ENCODE measurements at regions not wholly inside any gene's neighbourhood (a gene's known extent, or its start where the extent isn't known, plus 50 kb on each side); places are given as distances from the start of the nearest gene placed in this dataset.

GRCh38 chr3:176275113-176275512 is 922.2 kb downstream of the TBL1XR1 start:
- TF ChIP-seq POLR2A (IDR thresholded peaks at IDR 0.05) (no peak), CTCF (IDR thresholded peaks at IDR 0.05) (no peak)

GRCh38 chr3:176274161-176274560 is 923.1 kb downstream of the TBL1XR1 start:
- TF ChIP-seq POLR2A (IDR thresholded peaks at IDR 0.05) = no peak
- TF ChIP-seq CTCF (IDR thresholded peaks at IDR 0.05) = no peak
- intact Hi-C loops (cut with DNase I) = no loop called here
- 63 to 72% (median 67%) methylated on average over 5 of the region's 5 CpGs for WGBS, 4 donors
- Histone ChIP-seq H3K27me3 (no peaks in the 10 kb centered on the region), H3K4me1 (replicated peaks in 1 of 2) (no peaks in the 10 kb centered on the region), H3K9me3 (replicated peaks in 1 of 3) (no peaks in the 10 kb centered on the region), H3K4me3 (no peak overlapping the region), H3K36me3 (replicated peaks in 1 of 2) (no peaks in the 10 kb centered on the region), H3K27ac (no peak overlapping the region)
- DNase-seq = no peak

More at GRCh38 chr3:176275113-176275512, 922.2 kb downstream of the TBL1XR1 start:
- Histone ChIP-seq H3K4me3 (no peak overlapping the region), H3K9me3 (replicated peaks in 1 of 3) (no peaks in the 10 kb centered on the region), H3K36me3 (replicated peaks in 1 of 2) (no peaks in the 10 kb centered on the region), H3K27ac (no peak overlapping the region), H3K27me3 (no peaks in the 10 kb centered on the region), H3K4me1 (replicated peaks in 1 of 2) (no peaks in the 10 kb centered on the region)
- no peak for DNase-seq
- WGBS, 4 donors = 63 to 81% (median 70%) methylated on average over 2 of the region's 2 CpGs
- intact Hi-C loops (cut with DNase I) = no loop called here

GRCh38 chr3:176262071-176262470 is 935.2 kb downstream of the TBL1XR1 start:
- 84 to 87% (median 85%) methylated on average over 8 of the region's 8 CpGs for WGBS, 4 donors
- Histone ChIP-seq H3K9me3 (replicated peaks in 1 of 3) (peaks cover 0 to 10% (median 0%) of the 10 kb centered on the region in 3 donors), H3K4me1 (replicated peaks in 1 of 2) (no peaks in the 10 kb centered on the region), H3K27ac (no peak overlapping the region), H3K27me3 (no peaks in the 10 kb centered on the region), H3K36me3 (replicated peaks in 1 of 2) (no peaks in the 10 kb centered on the region), H3K4me3 (no peak overlapping the region)
- intact Hi-C loops (cut with DNase I) = no loop called here
- no peak for TF ChIP-seq CTCF (IDR thresholded peaks at IDR 0.05)
- no peak for TF ChIP-seq POLR2A (IDR thresholded peaks at IDR 0.05)
- DNase-seq = no peak

DNA sequence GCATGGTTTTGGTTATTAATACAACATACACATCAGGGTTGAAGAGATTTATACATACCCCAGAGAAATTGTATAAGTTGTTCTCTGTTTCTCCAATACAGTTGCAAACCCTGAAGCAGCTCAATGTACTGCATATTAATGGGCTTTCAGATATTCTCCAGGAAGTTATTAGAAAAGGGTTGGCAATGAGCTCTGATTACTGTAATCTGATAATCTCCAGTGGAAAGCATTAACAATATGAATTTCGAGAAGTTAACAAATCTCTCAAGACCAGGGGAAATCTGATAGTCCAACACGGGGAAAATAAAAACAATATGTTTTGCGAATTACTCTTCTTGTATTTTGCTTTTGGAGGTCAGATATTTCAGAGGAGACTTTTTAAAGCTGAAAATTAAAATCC is 950.1 kb downstream of the TBL1XR1 start:
- 68 to 77% (median 75%) methylated on average over 3 of the region's 3 CpGs for WGBS, 4 donors
- H3K27me3 ChIP-seq = no peaks in the 10 kb centered on the region
- H3K9me3 ChIP-seq (replicated peaks in 1 of 3) = no peaks in the 10 kb centered on the region
- no peak overlapping the region for H3K4me3 ChIP-seq
- H3K27ac ChIP-seq = no peak overlapping the region
- DNase-seq = no peak
- no peak for TF ChIP-seq POLR2A (IDR thresholded peaks at IDR 0.05)
- no peak for TF ChIP-seq CTCF (IDR thresholded peaks at IDR 0.05)
- no peaks in the 10 kb centered on the region for H3K4me1 ChIP-seq (replicated peaks in 1 of 2)
- no peaks in the 10 kb centered on the region for H3K36me3 ChIP-seq (replicated peaks in 1 of 2)
- intact Hi-C loops (cut with DNase I) = no loop called here
